ENCODE measurements at regions not wholly inside any gene's neighbourhood (a gene's known extent, or its start where the extent isn't known, plus 50 kb on each side); places are given as distances from the start of the nearest gene placed in this dataset.

- Mint-ChIP-seq H3K9me3 (peaks cover 20% of the 10 kb centered on the region), H3K36me3 (ENCODE audit: low read depth) (no peaks in the 10 kb centered on the region), H3K27ac (no peak overlapping the region), H3K4me1 (ENCODE audit: low read depth) (no peaks in the 10 kb centered on the region), H3K27me3 (ENCODE audit: low read depth) (no peaks in the 10 kb centered on the region), H3K4me3 (no peak overlapping the region)
- no peak for DNase-seq (ENCODE audit: low spot score)
Measured at GRCh38 chr14:39991041-39991440, 558.8 kb upstream of the FBXO33 start.

GRCh38 chr14:39988939-39989338, 556.7 kb upstream of the FBXO33 start:
- Mint-ChIP-seq H3K4me3 (no peak overlapping the region), H3K27me3 (ENCODE audit: low read depth) (no peaks in the 10 kb centered on the region), H3K4me1 (ENCODE audit: low read depth) (no peaks in the 10 kb centered on the region), H3K9me3 (peaks cover 12% of the 10 kb centered on the region), H3K27ac (no peak overlapping the region), H3K36me3 (ENCODE audit: low read depth) (no peaks in the 10 kb centered on the region)
- DNase-seq (ENCODE audit: low spot score): no peak

- no peaks in the 10 kb centered on the region for H3K9me3 Mint-ChIP-seq
- no peak overlapping the region for H3K27ac Mint-ChIP-seq
- no peak for DNase-seq (ENCODE audit: low spot score)
- no peak overlapping the region for H3K4me3 Mint-ChIP-seq
- no peaks in the 10 kb centered on the region for H3K4me1 Mint-ChIP-seq (ENCODE audit: low read depth)
- no peaks in the 10 kb centered on the region for H3K36me3 Mint-ChIP-seq (ENCODE audit: low read depth)
- H3K27me3 Mint-ChIP-seq (ENCODE audit: low read depth): no peaks in the 10 kb centered on the region
Measured at GRCh38 chr14:39984323-39984722, 552.1 kb upstream of the FBXO33 start.

- Mint-ChIP-seq H3K4me1 (ENCODE audit: low read depth) (no peaks in the 10 kb centered on the region), H3K36me3 (ENCODE audit: low read depth) (no peaks in the 10 kb centered on the region), H3K27ac (no peak overlapping the region), H3K4me3 (no peak overlapping the region), H3K27me3 (ENCODE audit: low read depth) (no peaks in the 10 kb centered on the region), H3K9me3 (no peaks in the 10 kb centered on the region)
- DNase-seq (ENCODE audit: low spot score): no peak
Measured at GRCh38 chr14:39977198-39977597, 545.0 kb upstream of the FBXO33 start.

- no peaks in the 10 kb centered on the region for H3K4me1 Mint-ChIP-seq (ENCODE audit: low read depth)
- no peaks in the 10 kb centered on the region for H3K9me3 Mint-ChIP-seq
- H3K36me3 Mint-ChIP-seq (ENCODE audit: low read depth): no peaks in the 10 kb centered on the region
- H3K4me3 Mint-ChIP-seq: no peak overlapping the region
- H3K27ac Mint-ChIP-seq: no peak overlapping the region
- H3K27me3 Mint-ChIP-seq (ENCODE audit: low read depth): no peaks in the 10 kb centered on the region
- DNase-seq (ENCODE audit: low spot score): no peak
Measured at GRCh38 chr14:39974036-39974435, 541.8 kb upstream of the FBXO33 start.

GRCh38 chr14:39972704-39973103, 540.5 kb upstream of the FBXO33 start:
- Mint-ChIP-seq H3K27ac (no peak overlapping the region), H3K4me1 (ENCODE audit: low read depth) (no peaks in the 10 kb centered on the region), H3K9me3 (no peaks in the 10 kb centered on the region), H3K4me3 (no peak overlapping the region), H3K27me3 (ENCODE audit: low read depth) (no peaks in the 10 kb centered on the region), H3K36me3 (ENCODE audit: low read depth) (no peaks in the 10 kb centered on the region)
- DNase-seq (ENCODE audit: low spot score): no peak

- no peaks in the 10 kb centered on the region for H3K27me3 Mint-ChIP-seq (ENCODE audit: low read depth)
- H3K9me3 Mint-ChIP-seq: peaks cover 4% of the 10 kb centered on the region
- no peaks in the 10 kb centered on the region for H3K36me3 Mint-ChIP-seq (ENCODE audit: low read depth)
- no peaks in the 10 kb centered on the region for H3K4me1 Mint-ChIP-seq (ENCODE audit: low read depth)
- DNase-seq (ENCODE audit: low spot score): no peak
- no peak overlapping the region for H3K27ac Mint-ChIP-seq
- no peak overlapping the region for H3K4me3 Mint-ChIP-seq
Measured at GRCh38 chr14:39967885-39968284, 535.7 kb upstream of the FBXO33 start.

- DNase-seq (ENCODE audit: low spot score): no peak
- no peaks in the 10 kb centered on the region for H3K4me1 Mint-ChIP-seq (ENCODE audit: low read depth)
- H3K9me3 Mint-ChIP-seq: peaks cover 54% of the 10 kb centered on the region
- no peaks in the 10 kb centered on the region for H3K27me3 Mint-ChIP-seq (ENCODE audit: low read depth)
- no peak overlapping the region for H3K27ac Mint-ChIP-seq
- H3K4me3 Mint-ChIP-seq: no peak overlapping the region
- no peaks in the 10 kb centered on the region for H3K36me3 Mint-ChIP-seq (ENCODE audit: low read depth)
Measured at GRCh38 chr14:39957987-39958386, 525.8 kb upstream of the FBXO33 start.

- peaks cover 55% of the 10 kb centered on the region for H3K9me3 Mint-ChIP-seq
- no peak overlapping the region for H3K4me3 Mint-ChIP-seq
- no peaks in the 10 kb centered on the region for H3K4me1 Mint-ChIP-seq (ENCODE audit: low read depth)
- no peaks in the 10 kb centered on the region for H3K36me3 Mint-ChIP-seq (ENCODE audit: low read depth)
- no peak overlapping the region for H3K27ac Mint-ChIP-seq
- DNase-seq (ENCODE audit: low spot score): no peak
- no peaks in the 10 kb centered on the region for H3K27me3 Mint-ChIP-seq (ENCODE audit: low read depth)
Measured at GRCh38 chr14:39957290-39957689, 525.1 kb upstream of the FBXO33 start.

GRCh38 chr14:39956372-39956771, 524.1 kb upstream of the FBXO33 start:
- DNase-seq (ENCODE audit: low spot score): no peak
- H3K4me1 Mint-ChIP-seq (ENCODE audit: low read depth): no peaks in the 10 kb centered on the region
- H3K27me3 Mint-ChIP-seq (ENCODE audit: low read depth): no peaks in the 10 kb centered on the region
- H3K4me3 Mint-ChIP-seq: no peak overlapping the region
- H3K36me3 Mint-ChIP-seq (ENCODE audit: low read depth): no peaks in the 10 kb centered on the region
- H3K27ac Mint-ChIP-seq: no peak overlapping the region
- H3K9me3 Mint-ChIP-seq: peaks cover 52% of the 10 kb centered on the region

- Mint-ChIP-seq H3K27ac (no peak overlapping the region), H3K4me3 (no peak overlapping the region), H3K9me3 (peaks cover 39% of the 10 kb centered on the region), H3K36me3 (ENCODE audit: low read depth) (no peaks in the 10 kb centered on the region), H3K27me3 (ENCODE audit: low read depth) (no peaks in the 10 kb centered on the region), H3K4me1 (ENCODE audit: low read depth) (no peaks in the 10 kb centered on the region)
- no peak for DNase-seq (ENCODE audit: low spot score)
Measured at GRCh38 chr14:39948235-39948634, 516.0 kb upstream of the FBXO33 start.

GRCh38 chr14:39946807-39947206, 514.6 kb upstream of the FBXO33 start:
- Mint-ChIP-seq H3K27me3 (ENCODE audit: low read depth) (no peaks in the 10 kb centered on the region), H3K27ac (no peak overlapping the region), H3K4me1 (ENCODE audit: low read depth) (no peaks in the 10 kb centered on the region), H3K9me3 (peaks cover 28% of the 10 kb centered on the region), H3K4me3 (no peak overlapping the region), H3K36me3 (ENCODE audit: low read depth) (no peaks in the 10 kb centered on the region)
- DNase-seq (ENCODE audit: low spot score): no peak

- no peak overlapping the region for H3K4me3 Mint-ChIP-seq
- H3K27ac Mint-ChIP-seq: no peak overlapping the region
- no peaks in the 10 kb centered on the region for H3K27me3 Mint-ChIP-seq (ENCODE audit: low read depth)
- no peak for DNase-seq (ENCODE audit: low spot score)
- H3K36me3 Mint-ChIP-seq (ENCODE audit: low read depth): no peaks in the 10 kb centered on the region
- peaks cover 15% of the 10 kb centered on the region for H3K9me3 Mint-ChIP-seq
- H3K4me1 Mint-ChIP-seq (ENCODE audit: low read depth): no peaks in the 10 kb centered on the region
Measured at GRCh38 chr14:39939023-39939422, 506.8 kb upstream of the FBXO33 start.

- Mint-ChIP-seq H3K9me3 (no peaks in the 10 kb centered on the region), H3K27me3 (ENCODE audit: low read depth) (no peaks in the 10 kb centered on the region), H3K4me3 (no peak overlapping the region), H3K36me3 (ENCODE audit: low read depth) (no peaks in the 10 kb centered on the region), H3K4me1 (ENCODE audit: low read depth) (no peaks in the 10 kb centered on the region), H3K27ac (no peak overlapping the region)
- DNase-seq (ENCODE audit: low spot score): no peak
Measured at GRCh38 chr14:39912192-39913100, 480.2 kb upstream of the FBXO33 start.

GRCh38 chr14:39897657-39898056, 465.4 kb upstream of the FBXO33 start:
- peaks cover 18% of the 10 kb centered on the region for H3K9me3 Mint-ChIP-seq
- no peak overlapping the region for H3K4me3 Mint-ChIP-seq
- no peak for DNase-seq (ENCODE audit: low spot score)
- H3K27ac Mint-ChIP-seq: no peak overlapping the region
- H3K27me3 Mint-ChIP-seq (ENCODE audit: low read depth): no peaks in the 10 kb centered on the region
- no peaks in the 10 kb centered on the region for H3K4me1 Mint-ChIP-seq (ENCODE audit: low read depth)
- no peaks in the 10 kb centered on the region for H3K36me3 Mint-ChIP-seq (ENCODE audit: low read depth)
